SH-SY5Y (cell line): ENCODE measurements at regions not wholly inside any gene's neighbourhood (a gene's known extent, or its start where the extent isn't known, plus 50 kb on each side); places are given as distances from the start of the nearest gene placed in this dataset.

ENCODE experiments used
- GATA2 ChIP-seq: IDR thresholded peaks from 2 replicates; pipeline ENCODE4 v1.6.1; 2011; ENCODE audit warnings: mild to moderate bottlenecking, low read depth, low read length
- GATA3 ChIP-seq: IDR thresholded peaks from 2 replicates; pipeline ENCODE4 v1.6.1; 2011; ENCODE audit warnings: low read depth, mild to moderate bottlenecking, low read length, moderate library complexity

- no peak for TF ChIP-seq GATA2
- no peak for TF ChIP-seq GATA3
These were observed 244.2 kb upstream of the FOXK1 start for GRCh38 chr7:4437916-4438315.
